Cerebellar cortex (tissue), 1 donor: ENCODE measurements at regions not wholly inside any gene's neighbourhood (a gene's known extent, or its start where the extent isn't known, plus 50 kb on each side); places are given as distances from the start of the nearest gene placed in this dataset.
"Not testable (repeated sequence)": the region's sequence is repeated elsewhere in the genome, so short reads cannot be mapped to it uniquely, and the experiment has no call there.

Source experiments
- DNase-seq: peaks from one replicate; pipeline ENCODE4 v3.0.0-alpha.2; 2015; ENCODE audit warnings: low spot score

DNA sequence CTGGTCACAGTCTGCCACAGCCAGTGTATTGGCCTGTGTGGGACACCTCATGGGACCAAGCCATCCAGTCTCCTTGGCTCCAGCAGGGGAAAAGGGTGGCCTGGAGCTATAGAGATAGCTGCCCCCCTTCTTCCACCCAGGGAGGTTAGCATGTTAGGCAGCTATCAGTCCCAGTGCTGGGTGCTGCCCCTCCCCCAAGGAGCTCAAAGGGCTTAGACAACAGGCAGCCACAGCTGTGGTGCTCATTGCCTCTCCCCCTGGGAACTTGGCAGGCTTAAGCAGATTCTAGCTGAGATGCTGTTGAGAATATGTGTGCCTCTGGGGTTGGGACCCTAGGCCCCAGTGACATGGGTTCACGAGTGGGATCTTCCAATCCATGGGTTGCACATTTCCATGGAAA, 226.0 kb upstream of the PTGER4 start:
- no peak for DNase-seq

GRCh38 chr5:40452874-40453624, 226.7 kb upstream of the PTGER4 start:
- no peak for DNase-seq

DNA sequence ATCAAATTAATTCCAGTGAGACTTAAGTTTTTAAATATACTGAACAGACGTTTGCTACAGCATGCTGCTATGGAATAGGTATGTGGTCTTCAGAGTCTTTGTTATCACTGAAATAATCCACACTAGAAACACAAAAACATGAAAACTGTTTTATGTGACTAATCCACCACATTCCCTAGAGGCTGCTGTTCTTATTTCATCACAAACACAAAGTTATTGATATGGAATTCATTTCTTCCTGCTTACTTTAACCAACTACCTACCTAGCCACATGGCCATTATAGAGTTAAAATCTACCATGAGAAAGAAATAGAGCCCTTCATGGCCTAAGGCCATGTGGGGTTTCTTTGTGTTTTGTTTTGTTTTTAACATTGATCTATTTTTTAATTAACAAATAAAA, 232.3 kb upstream of the PTGER4 start:
- no peak for DNase-seq

DNA sequence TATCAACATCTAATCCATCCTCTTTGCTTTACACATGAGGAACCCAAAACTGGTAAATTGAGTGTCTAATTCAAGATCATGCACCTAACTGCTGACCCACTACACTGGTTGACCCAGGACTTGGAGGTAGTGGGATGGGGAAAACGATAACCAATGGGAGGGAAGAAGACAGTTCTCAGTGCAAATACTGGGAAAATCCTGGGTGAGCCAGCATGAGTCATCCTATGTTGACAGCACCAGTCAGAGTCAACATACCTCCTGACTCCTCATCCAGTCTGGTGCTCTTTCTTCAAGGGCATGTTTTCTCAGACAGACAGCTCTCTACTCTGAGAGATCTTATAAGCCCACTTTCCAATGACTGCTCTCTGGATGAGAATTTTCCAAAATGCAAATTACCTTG, 232.8 kb upstream of the PTGER4 start:
- DNase-seq, result no peak

- DNase-seq, result no peak
These were observed 237.4 kb upstream of the PTGER4 start for GRCh38 chr5:40442346-40442745.

DNA sequence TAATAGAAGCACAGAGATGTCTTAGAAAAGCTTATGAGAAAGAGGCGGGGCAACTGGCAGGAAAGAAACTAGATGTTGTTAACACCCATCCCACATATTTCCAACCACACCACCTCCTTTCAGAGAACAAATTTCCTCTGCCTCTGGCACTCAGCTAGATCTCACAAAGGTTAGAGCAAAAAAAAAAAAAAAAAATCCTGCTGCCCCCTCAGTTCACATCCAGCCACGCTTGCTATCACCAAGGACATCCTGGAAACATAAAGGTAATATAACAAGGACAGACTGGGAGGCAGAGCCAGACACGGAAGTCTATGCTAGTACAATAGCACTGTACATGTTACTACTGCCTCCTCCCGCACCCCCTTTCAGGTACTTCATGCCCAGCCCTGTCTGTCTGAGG, 238.0 kb upstream of the PTGER4 start:
- no peak for DNase-seq

DNA sequence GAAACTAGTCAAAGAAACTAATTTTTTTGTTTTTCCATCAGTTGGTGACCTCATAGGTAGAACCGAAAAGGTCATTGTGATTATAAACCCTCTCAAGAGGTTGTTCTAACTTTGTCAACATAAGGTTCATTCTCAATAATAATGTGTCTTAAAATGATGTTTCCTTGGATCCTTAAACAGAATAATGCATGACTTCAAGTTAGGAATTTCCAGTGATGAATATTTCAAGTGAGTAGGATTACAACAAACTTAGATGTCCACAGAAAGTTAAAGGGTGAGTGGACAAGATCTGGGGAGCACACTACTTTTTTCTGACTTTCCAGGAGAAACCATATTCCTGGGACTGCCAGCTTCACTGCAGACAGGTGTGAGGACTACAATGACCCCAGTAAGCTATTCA, 239.0 kb upstream of the PTGER4 start:
- no peak for DNase-seq

DNA sequence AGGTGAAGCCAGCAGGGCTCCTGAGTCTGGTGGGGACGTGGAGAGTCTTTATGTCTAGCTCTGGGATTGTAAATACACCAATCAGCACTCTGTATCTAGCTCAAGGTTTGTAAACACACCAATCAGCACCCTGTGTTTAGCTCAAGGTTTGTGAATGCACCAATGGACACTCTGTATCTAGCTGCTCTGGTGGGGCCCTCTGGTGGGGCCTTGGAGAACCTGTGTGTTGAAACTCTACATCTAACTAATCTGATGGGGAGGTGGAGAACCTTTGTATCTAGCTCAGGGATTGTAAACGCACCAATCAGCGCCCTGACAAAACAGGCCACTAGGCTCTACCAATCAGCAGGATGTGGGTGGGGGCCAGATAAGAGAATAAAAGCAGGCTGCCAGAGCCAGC, 240.6 kb upstream of the PTGER4 start:
- DNase-seq, result not testable (repeated sequence)

- not testable (repeated sequence) for DNase-seq
These were observed 241.1 kb upstream of the PTGER4 start for GRCh38 chr5:40438646-40439045.

DNA sequence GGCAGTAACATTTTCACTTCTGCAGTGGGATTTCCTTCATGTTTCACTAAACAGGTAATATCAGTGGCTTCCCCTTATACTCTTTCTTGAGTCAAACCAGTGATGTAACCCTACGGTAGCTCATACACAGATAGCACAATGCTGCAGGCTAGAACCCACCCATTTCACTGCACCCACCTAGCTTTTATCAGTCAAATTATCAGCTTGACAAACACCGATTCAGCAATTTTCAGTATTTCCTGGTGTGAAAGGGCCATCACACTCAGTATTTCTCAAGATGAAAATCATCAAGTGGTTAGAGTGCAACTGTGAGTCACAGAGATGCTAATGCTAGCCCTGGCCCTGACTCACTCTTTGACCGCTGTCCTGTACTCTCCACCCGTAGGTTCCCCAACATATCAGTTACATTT, 242.3 kb upstream of the PTGER4 start:
- no peak for DNase-seq

- no peak for DNase-seq
These were observed 243.0 kb upstream of the PTGER4 start for GRCh38 chr5:40436535-40437237.

DNA sequence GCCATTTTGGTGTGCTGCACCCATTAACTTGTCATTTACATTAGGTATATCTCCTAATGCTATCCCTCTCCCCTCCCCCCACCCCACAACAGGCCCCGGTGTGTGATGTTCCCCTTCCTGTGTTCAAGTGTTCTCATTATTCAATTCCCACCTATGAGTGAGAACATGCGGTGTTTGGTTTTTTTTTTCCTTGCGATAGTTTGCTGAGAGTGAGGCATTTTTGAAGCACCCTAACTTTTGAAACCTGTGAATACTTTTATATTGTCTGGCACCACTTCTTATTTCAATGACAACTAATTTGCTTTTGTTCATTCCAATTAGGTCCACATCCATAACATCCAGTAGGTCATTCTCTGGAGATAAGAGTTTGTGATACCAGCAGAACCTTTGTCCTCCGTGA, 244.0 kb upstream of the PTGER4 start:
- DNase-seq, result not testable (repeated sequence)

DNA sequence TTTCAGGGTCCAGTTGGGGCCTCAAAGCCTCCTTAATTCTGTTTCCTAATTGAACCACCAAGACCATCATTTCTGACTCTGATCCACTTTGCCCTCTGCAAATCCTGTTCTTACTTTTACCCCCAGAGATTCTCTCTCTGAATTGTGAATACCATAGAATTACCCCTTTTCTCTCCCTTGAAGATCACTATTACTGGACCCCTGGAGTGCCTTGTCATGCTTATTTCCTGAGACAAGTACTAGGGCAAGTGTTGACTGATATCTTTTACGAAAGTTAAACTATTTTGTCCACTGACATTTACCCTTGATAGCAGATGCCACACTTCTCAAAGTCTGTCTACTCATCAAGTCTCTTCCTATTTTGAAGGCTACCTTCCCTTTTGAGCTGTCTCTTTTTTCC, 246.9 kb upstream of the PTGER4 start:
- no peak for DNase-seq

- DNase-seq, result no peak
These were observed 248.0 kb upstream of the PTGER4 start for GRCh38 chr5:40431734-40432133.

- DNase-seq, result no peak
These were observed 249.5 kb upstream of the PTGER4 start for GRCh38 chr5:40430101-40430710.

DNA sequence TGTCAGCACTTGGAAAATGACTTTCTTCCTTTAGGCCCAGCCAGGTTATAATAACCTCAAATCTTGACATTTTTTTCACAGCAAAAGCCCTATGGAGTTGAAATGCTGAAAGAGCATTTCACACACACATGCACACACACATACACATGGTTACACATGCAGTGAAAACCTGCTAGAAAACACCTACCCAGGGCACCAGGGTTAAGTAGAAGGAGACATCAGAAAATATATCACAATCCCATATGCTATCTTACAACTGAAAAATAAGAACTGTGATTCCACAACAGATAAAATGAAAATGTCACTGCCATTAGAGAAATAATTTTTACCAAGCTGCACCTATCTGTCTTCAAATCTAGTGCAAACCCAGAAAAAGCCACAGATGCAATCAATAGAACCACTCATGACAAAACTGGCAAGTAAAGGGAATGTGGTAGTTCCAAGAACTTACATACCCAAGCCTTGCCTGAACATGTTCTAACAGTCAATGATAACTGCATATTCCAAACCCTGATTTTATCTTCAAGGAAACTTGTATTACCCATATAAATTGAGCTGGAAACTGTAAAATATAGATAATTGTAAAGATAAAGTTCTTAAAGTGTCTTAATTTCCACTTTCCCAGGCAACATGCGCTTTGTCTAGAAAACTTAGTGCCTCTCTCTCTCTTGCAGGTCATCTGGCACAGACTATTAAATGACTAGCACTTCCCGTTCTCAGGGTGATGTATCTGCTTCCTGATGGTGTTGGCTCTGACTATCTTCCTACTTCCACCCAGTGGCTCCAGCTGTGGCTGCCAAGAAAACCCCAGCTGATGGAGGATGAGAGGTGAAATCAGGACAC, 250.2 kb upstream of the PTGER4 start:
- DNase-seq, result no peak

- no peak for DNase-seq
These were observed 250.9 kb upstream of the PTGER4 start for GRCh38 chr5:40428815-40429214.

GRCh38 chr5:40428126-40428525, 251.6 kb upstream of the PTGER4 start:
- no peak for DNase-seq

- DNase-seq, result not testable (repeated sequence)
These were observed 262.5 kb upstream of the PTGER4 start for GRCh38 chr5:40417046-40417810.

GRCh38 chr5:40416588-40416987, 263.1 kb upstream of the PTGER4 start:
- DNase-seq, result no peak

DNA sequence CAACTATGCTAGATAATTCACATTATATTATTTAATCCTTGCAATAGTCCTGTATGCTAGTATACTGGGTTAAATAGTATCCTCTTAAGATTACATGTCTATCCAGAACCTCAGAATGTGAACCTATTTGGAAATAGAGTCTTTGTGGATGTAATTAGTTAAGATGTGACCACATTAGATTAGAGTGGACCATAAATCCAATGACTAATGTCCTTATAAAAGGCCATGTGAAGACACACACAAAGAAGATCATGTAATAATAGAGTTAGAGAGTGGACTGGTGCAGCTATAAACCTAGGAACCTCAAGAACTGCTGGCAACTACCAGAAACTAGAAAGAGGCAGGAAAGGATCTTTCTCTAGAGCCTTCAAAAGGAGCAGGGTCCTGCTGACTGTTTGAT, 263.6 kb upstream of the PTGER4 start:
- no peak for DNase-seq

- no peak for DNase-seq
These were observed 264.8 kb upstream of the PTGER4 start for GRCh38 chr5:40414922-40415321.
